GM21825 (cell line): ENCODE measurements at regions not wholly inside any gene's neighbourhood (a gene's known extent, or its start where the extent isn't known, plus 50 kb on each side); places are given as distances from the start of the nearest gene placed in this dataset.

Experiments
- ATAC-seq: cut with Tn5 transposase; IDR thresholded peaks from one replicate; pipeline ENCODE4 v1.9.1; 2021; ENCODE audit warnings: mild to moderate bottlenecking, moderate library complexity; ENCODE audit not compliant: unreplicated experiment

DNA sequence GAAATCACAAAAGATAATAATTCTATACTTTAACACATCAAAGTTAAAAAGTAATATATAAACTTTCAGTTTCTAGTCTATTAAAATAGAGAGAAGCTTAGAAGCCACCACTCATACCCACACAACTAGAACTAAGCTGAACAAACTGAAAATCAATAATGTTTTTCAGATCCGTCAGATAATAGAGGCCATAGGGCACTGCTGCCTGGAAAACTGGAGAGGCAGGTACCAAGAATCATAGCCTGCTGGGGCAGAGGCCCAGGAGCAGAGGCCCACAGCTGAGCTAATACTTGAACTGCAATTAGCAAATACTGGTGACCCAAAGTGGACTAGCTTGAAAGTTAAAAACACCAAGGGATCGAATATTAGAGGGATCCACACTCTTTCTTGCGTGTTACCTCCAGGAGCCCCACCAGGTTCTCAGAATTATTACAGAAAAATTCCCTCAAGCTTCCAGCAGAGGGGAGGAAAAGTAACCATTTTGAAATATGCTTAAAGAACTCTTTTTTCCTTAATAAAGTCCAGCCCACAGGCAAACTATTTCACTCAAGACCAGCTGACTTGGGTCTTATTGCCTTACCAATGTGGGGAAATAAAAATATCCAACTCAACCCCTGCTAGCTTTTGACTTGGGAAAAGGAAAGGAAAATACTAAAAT is 774.1 kb upstream of the IGFBP3 start:
- no peak for ATAC-seq

DNA sequence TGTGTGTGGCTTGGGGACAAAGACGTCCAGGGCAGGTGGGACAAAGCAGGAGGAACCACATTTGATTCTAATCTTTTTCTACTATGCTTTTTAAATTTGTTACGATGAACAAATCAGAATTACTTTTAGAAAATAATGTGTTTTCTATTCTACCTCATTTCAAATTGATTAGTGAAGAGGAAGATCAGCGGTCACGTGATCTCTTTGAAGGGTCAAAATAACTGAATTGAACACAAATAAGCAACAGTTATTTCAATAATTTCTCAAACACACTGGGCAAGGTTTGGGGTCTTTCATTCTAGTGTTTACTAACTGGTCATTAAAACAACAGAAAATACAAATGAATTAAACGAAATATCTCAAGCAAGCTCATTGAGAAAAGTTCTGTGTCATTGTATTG is 773.0 kb upstream of the IGFBP3 start:
- ATAC-seq = no peak

DNA sequence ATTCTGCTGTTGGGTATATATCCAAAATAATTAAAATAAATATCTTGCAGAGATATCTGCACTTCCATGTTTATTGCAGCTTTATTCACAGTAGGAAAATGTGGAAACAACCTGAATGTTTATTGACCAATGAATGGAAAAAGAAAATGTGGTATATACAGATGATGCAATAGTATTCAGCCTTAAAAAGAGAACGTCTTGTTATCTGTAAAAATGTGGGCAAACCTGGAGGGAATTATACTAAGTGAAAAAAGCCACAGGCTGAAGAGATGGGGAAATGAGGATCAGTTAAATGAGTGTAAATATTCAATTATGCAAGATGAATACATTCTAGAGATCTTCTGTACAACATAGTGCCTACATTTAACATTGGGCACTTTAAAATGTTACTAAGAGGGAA is 766.1 kb upstream of the IGFBP3 start:
- ATAC-seq = no peak

DNA sequence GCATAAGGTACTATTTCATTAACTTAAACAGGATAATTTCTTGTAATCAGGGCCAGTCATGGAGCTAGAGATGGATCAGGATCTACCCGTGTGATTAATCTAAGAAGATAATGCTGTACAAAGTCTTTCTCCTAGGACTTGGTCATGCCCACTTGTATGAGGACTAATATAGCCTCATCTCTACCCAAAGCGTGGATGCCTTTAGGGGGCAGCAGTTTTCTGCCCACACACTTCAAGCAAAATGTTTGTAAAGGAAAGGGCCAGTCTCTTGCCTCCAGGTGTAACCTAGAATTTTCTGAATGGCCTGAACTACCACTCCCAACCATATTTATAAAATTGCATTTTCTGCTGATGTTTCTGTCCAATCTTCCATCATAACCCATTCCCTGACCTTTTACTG is 764.0 kb upstream of the IGFBP3 start:
- ATAC-seq = no peak

DNA sequence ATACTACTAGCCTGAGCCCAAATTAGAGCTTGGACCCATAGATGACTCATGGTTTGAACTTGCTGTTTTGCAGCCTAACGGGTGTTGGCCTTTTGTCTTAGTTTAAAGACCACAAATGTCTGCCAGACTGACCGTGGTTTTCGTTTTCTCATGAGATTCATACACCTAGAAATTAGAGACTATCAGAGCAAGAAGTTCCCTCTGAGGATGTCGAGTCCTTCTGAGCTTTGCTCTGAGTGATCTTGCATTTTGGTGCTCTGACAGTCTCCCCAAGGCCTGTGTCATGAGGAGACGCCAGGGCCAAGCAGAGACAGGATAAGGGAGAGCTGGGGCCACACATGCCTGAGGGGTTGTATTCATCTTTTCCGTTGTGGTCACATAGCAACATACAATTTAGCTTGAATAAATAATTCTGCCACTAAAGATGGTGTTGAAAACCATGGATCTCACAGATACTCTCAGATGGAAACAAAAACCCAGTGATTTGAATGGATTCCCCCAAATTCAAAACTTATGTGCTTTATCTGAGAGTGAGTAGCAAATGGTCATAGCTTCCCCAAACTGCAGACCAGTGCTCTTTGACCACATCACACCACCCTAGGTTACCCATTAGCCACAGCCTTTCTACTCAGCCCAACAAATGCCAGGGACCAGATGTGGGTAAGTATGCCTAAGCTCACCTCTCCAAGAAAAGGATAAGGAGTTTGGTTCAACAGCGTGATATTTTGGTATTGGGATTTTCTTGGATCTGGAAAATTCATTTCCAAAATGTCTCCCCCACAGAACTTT is 762.0 kb upstream of the IGFBP3 start:
- no peak for ATAC-seq

DNA sequence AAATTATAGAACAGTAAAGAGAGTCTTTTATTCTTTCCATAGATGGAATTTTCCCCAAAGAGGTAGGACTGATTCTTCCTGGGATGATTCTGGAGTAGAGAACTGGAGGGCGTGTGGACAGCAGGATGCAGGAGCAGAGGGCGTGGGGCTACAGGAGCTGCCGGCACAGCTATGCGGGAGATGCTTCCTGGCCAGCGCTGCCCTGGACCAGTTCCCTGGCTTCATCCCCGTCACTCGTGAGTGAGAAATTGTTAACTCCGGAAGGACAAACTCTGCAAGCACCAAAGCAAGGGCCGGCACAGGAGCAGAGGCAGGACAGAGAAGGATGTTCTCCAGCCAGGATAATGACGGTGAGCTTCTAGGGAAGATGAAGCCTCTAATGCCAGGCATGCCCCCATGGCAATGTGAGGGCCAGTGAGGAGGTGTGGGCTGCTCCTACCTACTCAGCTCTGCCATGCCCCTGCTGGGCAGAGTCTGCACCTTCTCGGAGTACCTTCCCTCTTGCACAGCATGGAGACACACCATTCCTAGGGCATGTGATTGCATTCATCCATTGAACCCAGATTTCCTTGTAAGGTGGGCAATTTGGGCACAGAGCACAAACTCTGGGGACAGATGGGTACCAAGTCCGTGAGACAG is 760.9 kb upstream of the IGFBP3 start:
- ATAC-seq = no peak

DNA sequence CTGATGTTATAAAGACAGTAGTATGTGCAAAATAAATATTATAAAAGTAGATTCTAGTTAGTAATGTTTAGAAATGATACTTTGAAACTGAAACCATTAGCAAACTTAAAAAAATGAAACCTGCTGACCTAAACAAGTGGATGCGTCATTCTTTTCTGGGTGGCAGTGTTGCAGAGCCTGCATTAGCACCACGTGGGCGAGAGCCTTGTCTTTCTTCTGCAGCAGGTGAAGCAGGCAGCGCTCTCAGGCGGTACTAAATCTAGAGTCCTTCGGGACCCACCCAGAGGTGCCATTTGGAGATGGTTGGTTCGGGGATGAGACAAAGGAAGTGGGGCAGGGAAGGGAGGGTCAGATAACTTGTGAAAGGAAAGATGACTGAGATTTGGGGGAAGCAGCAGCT is 759.1 kb upstream of the IGFBP3 start:
- ATAC-seq = no peak

DNA sequence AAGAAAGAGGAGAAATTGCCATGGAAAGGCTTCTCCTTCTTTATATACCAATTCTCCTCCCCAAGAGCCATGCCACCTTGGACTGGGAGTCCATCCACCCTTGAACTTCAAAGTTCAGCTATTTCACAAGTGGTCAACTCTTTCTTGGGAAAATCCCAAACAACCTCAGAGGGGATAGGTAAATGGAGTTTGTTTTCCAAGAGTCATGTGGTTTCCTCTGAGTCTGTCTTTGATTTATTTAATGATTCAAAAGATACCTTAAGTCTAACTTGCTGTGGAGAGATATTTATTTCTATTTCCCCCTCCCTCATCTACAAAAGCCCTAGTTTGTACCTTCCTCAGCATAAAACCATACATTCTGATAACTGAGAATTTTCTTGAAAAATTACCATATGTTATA is 758.6 kb upstream of the IGFBP3 start:
- no peak for ATAC-seq

DNA sequence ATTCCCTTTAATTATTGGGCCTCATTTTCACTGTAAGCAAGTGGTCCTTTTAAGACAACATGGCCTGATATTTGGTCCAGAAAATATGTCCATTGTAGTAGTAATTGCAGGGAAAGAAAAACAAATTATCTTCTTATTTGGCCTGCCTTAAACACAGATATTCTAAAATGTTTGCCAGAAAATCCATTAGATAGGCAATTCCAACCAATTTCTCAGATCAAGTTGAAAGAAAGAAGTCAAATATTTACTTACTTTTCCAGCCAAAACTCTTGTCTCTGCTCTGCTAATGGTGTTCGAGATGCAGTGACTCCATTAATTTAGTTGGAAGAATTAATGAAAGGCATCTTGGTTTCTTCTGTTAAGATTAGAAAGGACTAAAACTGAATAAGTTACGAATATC is 757.3 kb upstream of the IGFBP3 start:
- no peak for ATAC-seq

DNA sequence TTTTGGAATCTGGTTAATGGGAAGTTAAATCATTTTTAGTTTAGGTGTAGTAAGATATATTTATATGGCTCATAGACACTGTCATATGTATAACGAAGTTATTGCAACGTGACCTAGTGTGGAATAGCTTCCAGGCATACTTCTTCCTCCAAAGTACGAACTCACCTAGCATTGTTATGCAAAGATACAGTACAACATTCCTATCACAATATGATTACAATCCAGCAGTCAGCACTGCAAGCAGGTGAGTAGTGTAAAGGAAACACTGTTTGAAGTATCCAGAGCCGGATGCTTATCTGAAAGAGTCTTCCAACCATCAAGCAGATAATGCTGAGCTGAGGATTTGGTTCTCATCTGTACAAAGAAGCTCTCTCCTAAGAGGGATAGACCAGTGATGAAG is 754.4 kb upstream of the IGFBP3 start:
- ATAC-seq = no peak

DNA sequence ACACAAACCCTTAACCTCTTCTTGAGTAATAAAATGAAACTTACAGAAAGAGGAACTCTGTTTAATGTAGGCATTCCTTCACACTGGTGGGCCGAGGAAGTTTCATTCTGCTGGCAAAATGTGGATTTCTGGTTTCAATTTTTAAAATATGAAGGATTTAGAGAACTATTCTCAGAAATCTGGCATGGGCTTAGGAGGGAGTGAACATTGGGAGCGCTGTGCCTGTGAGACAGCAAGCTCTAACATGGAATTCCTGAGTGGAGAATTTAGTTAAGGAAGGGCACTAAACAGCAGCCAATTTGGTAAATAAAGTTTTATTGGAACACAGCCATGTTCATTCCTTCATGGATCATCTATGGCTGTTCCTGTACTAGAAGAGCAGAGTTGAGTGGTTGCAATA is 751.8 kb upstream of the IGFBP3 start:
- ATAC-seq = no peak

DNA sequence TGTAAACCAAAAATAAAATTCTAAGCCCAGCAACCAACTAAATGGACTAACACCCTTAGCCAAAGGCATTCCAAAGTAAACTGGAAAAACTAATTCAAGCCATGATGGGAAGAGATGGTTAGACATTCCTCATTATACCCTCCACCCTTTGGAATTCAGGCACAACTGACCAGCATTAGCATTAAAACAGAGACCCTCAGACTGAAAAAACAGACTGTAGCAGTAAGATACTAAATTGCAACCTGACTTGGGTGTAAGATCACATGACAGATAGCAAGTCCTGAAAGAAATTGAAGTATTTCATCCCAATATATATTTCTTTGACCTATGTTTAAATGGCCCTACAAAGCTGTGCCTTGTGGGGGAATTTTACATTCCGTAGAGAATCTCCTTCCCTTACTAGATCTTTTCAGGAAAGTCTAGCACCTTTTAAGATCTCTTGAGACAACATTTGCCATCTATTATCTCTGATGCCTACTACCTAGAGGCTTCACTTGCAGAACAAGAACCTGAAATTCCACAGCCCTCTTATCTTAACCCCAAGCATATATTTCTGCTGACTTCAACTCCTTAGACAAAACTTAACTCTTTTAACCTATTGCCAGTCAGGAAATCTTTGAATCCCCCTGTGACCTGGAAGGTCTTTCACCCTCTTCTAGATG is 750.2 kb upstream of the IGFBP3 start:
- ATAC-seq = no peak

DNA sequence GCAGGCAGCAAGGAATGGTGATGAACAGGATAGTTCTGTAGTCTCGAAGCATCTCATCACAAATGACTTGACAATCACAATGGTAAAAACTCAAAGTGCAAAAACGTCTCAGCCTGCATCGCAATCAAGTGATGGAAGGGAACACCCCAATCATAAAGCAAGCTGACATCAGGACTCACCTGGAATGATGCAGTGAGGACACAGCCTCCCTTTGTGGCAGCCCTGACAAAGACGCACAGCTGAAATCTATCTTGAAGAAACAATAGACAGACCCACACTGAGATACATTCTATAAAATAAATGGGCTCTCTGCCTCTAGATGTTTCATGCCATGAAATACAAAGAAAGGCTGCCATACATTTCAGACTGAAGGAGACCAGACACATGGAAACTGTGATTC is 748.0 kb upstream of the IGFBP3 start:
- no peak for ATAC-seq

DNA sequence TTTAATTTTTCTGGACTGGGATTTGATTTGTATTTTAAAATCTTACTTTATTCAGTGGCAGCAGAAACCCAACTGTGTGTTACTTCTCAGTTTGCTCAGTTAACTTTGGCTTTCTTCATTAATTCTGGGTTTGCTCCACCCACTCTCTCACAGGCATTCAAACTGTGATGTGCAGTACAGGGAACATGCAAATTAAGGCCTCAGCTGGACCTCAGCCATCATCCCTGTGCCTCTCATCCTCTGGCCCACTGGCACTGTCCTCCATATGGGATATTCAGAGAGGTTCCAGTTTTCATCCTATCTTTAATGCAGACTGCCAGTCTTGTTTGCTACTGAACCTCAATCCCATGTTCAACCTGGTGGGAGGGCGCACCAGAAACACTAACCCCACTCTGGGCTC is 743.4 kb upstream of the IGFBP3 start:
- no peak for ATAC-seq

DNA sequence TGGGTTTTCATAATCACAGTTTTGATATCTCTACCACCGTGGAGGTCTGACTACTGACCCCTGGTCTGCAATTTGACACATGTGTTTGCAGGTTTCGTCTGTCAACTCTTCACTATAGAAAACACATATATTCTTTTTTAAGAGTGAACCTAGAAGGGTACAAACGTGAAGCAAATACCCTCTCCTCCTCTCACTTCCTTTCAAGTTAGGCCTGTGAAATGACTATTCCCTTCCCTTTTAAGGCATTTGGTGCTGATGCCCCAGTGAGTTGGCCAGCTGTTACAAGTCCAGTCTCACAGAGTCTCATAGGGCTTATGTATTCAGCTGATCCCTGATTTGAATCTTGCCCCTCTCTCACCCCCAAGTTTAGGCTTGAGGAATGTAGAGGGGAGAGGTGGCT is 742.0 kb upstream of the IGFBP3 start:
- ATAC-seq = no peak

DNA sequence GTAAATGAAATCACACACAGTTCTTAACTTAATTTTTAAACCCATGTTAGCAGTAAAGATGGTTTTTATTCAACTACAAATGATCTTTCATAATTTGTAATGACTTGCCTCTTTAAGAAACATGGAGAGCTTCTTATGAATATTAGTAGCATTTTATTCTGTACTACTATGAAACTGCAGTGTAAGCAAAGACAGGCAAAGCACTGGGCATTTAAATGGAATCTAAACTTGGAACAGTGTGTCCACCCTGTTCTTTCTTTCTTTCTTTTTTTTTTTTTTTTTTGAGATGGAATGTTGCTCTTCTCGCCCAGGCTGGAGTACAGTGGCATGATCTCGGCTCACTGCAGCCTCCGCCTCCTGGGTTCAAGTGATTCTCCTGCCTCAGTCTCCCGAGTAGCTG is 740.4 kb upstream of the IGFBP3 start:
- ATAC-seq = no peak

DNA sequence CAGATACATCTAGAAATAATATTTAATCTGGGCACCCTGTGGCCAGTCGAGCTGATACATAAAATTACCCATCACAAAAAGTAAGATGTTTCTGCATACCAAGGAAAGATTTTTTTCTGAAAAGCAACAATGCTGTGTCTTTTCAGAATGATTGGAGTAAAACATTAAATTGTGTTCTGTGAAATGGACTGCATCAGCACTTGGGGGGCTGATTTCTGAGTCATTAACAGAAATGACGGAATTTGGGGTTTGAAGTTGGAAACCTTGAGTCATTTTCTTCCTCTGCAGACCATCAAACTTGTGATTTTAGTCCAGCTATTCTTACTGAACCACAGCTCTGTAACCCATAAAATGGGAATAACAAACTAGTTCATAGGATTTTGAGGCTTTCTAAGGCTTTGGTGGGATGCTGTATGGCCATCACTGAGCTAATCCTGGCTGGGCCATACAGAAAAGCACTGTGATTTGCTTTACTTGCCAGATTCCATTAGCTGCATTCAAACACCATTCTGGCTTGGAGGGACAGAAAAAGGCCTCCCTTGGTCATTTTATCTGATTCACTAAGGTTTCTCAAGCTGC is 739.4 kb upstream of the IGFBP3 start:
- ATAC-seq = no peak

DNA sequence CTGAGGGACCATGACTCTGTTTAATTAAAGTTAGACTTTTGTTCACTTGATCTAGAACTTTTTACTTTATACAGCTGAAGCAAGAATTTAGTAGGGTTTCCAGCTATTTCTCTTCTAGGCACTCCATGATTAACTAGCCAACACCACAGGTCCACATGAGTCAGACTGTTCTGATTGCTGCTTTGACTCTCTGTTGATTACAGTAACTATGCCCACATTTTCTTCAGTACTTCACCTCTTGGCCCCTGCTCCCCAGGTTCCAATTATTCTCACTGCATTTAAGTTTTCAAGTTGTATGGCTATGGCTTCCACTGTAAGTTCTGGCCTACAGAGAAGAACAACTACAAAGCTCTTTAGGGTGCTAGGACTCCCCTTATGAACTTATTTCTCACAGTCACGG is 737.2 kb upstream of the IGFBP3 start:
- no peak for ATAC-seq

DNA sequence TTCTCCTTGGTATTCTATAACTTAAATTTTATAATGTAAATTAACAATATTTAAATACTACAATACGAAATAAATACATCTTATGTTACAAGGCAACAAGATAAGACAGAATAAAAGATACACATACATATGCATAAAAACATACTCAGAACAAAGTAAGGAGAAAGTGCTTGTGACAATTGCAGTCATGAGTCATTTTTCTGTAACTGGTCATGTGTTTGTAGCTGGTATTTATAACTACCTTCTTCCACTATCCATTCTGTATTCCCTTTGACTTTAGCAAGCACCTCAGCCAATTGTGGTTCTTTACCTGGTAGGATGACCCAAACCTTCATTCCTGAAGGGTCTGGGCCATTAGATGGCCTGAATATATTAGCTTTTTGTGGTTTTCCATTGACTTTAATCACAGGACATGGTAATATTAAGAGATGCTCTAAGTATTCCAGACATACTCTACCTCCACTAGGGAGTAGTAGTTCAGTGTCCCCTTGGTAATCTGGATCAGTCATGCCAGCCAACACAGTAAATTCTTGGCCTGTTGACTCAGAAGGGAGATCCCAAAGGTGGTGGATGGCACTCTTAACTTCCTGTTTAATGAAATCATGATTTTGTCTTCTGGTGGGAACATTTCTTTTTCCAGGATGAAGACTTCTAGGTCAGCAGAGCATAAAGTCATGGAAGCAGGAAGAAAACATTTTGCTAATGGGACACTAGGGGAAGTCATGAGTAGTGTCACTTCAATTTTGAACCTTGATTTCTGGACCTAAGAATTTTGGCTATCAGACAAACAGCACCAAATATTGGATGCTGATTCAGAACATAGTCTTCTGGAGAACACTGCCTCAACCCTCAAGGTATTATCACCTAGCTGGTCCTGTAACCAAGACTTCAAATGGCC is 733.7 kb upstream of the IGFBP3 start:
- no peak for ATAC-seq

DNA sequence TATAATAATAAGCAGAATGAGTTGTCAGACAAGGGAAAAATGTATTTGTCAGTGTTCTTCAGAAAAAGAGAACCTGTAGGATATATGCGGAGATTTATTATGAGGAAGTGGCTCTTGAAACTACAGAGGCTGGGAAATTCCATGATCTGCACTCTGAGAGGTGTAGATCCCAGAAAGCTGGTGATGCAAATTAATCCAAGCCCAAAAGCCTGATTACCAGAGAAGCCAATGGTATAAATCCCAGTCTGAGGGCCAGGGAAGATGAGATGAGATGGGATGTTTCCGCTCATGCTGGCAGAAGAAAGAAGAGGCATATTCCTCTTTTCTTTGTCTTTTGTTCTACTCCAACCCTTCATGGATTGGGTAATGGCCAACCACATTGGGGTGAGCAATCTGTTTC is 732.8 kb upstream of the IGFBP3 start:
- no peak for ATAC-seq
